PC-3 (cell line): ENCODE measurements at regions not wholly inside any gene's neighbourhood (a gene's known extent, or its start where the extent isn't known, plus 50 kb on each side); places are given as distances from the start of the nearest gene placed in this dataset.

Experiments
- ATAC-seq: fragments of 200-7000 bp; cut with Tn5 transposase; 2 replicates; pipeline ENCODE4 v1.9.1; 2020; ENCODE audit warnings: mild to moderate bottlenecking, moderate library complexity
- BruUV-seq: library from RNA; stranded (reverse); fragments of 400-500 nt; replicated peaks from 2 replicates; lab custom pipeline; 2021; lab: Mats Ljungman, UMichigan
- CTCF ChIA-PET: fragments of 300-600 bp; sonication (Branson Sonifier 250); formaldehyde crosslinking; loops from one replicate; lab custom pipeline; 2022; ENCODE audit warnings: antibody characterized with exemption; lab: Charles Lee
- POLR2A ChIA-PET: fragments of 300-600 bp; sonication (Branson Sonifier 250); formaldehyde crosslinking; loops from one replicate; lab custom pipeline; 2022; ENCODE audit warnings: antibody characterized with exemption; ENCODE audit not compliant: unreplicated experiment; lab: Charles Lee
- DNase-seq: peaks from one replicate; pipeline ENCODE4 v3.0.0-alpha.2; 2015
- H2AFZ ChIP-seq: fragments of 300-600 bp; sonication (generic); 2 replicates; pipeline ENCODE4 v1.6.0; 2016; ENCODE audit warnings: antibody characterized with exemption, low read length
- H3F3A ChIP-seq: fragments of 300-600 bp; sonication (generic); one replicate; pipeline ENCODE4 v1.6.0; 2017; ENCODE audit warnings: antibody characterized with exemption, low read length, control low read depth, mild to moderate bottlenecking; ENCODE audit not compliant: unreplicated experiment
- H3K27ac ChIP-seq: fragments of 300-600 bp; sonication (generic); 2 replicates; pipeline ENCODE4 v1.5.1; 2016; ENCODE audit warnings: mild to moderate bottlenecking, low read length
- H3K27me3 ChIP-seq: fragments of 300-600 bp; sonication (generic); 2 replicates; pipeline ENCODE4 v1.6.1; 2016; ENCODE audit warnings: low read length, mixed read lengths
- H3K36me3 ChIP-seq: fragments of 300-600 bp; sonication (generic); 2 replicates; pipeline ENCODE4 v1.6.1; 2016; ENCODE audit warnings: low read depth, mixed run types, low read length, mixed read lengths
- H3K4me1 ChIP-seq: fragments of 300-600 bp; sonication (generic); 2 replicates; pipeline ENCODE4 v1.5.1; 2016; ENCODE audit warnings: low read length; ENCODE audit not compliant: insufficient read depth
- H3K4me2 ChIP-seq: fragments of 300-600 bp; sonication (generic); 2 replicates; pipeline ENCODE4 v1.6.0; 2016; ENCODE audit warnings: low read length
- H3K4me3 ChIP-seq: fragments of 300-600 bp; sonication (generic); 2 replicates; pipeline ENCODE4 v1.5.1; 2016; ENCODE audit warnings: mild to moderate bottlenecking, low read length, mixed read lengths
- H3K79me2 ChIP-seq: fragments of 300-600 bp; sonication (generic); 2 replicates; pipeline ENCODE4 v1.6.1; 2017; ENCODE audit warnings: low read length, mixed read lengths
- H3K9ac ChIP-seq: fragments of 300-600 bp; sonication (generic); 2 replicates; pipeline ENCODE4 v1.6.0; 2016; ENCODE audit warnings: mild to moderate bottlenecking, low read length
- H3K9me2 ChIP-seq: fragments of 300-600 bp; sonication (generic); replicated peaks from 2 replicates; pipeline ENCODE4 v1.6.1; 2016; ENCODE audit warnings: mixed run types, low read length, mixed read lengths
- H3K9me3 ChIP-seq: fragments of 300-600 bp; sonication (generic); 2 replicates; pipeline ENCODE4 v1.6.1; 2016; ENCODE audit warnings: low read length, mixed read lengths
- H4K20me1 ChIP-seq: fragments of 300-600 bp; sonication (generic); 2 replicates; pipeline ENCODE4 v1.6.1; 2016; ENCODE audit warnings: low read length, mixed read lengths
- CTCF ChIP-seq: fragments of 300-600 bp; sonication (generic); conservative IDR thresholded peaks from 2 replicates; pipeline ENCODE4 v1.5.1; 2017; ENCODE audit warnings: antibody characterized with exemption, low read depth, mild to moderate bottlenecking, low read length
- EZH2 ChIP-seq: fragments of 300-600 bp; sonication (generic); IDR thresholded peaks from one replicate; pipeline ENCODE4 v1.6.1; 2017; ENCODE audit warnings: antibody characterized with exemption, mild to moderate bottlenecking, low read length; ENCODE audit not compliant: unreplicated experiment
- EZH2phosphoT487 ChIP-seq: fragments of 300-600 bp; sonication (generic); IDR thresholded peaks from 2 replicates; pipeline ENCODE4 v1.6.1; 2018; ENCODE audit warnings: mild to moderate bottlenecking, antibody characterized with exemption, low read length, borderline replicate concordance
- intact Hi-C: fragments of 100-400 bp; cut with micrococcal nuclease; formaldehyde crosslinking; loops from 2 replicates; pipeline ENCODE4 v1.9.0; 2023

GRCh38 chr13:100946588-100946987, 272.0 kb upstream of the TMTC4 start:
- H2AFZ ChIP-seq: no peak overlapping the region
- BruUV-seq: no TSS peak
- no peak overlapping the region for H3K4me2 ChIP-seq
- H3K4me1 ChIP-seq: no peaks in the 10 kb centered on the region
- H3K36me3 ChIP-seq: no peaks in the 10 kb centered on the region
- H4K20me1 ChIP-seq: no peaks in the 10 kb centered on the region
- no peaks in the 10 kb centered on the region for H3K9me2 ChIP-seq
- DNase-seq (no peak), ATAC-seq (no peak)
- H3F3A ChIP-seq: no peaks in the 10 kb centered on the region
- H3K9ac ChIP-seq: no peak overlapping the region
- H3K9me3 ChIP-seq: no peaks in the 10 kb centered on the region
- TF ChIP-seq CTCF (no peak), EZH2 (no peak), EZH2phosphoT487 (no peak)
- ChIA-PET POLR2A (no interaction called here), CTCF (no interaction called here)
- H3K4me3 ChIP-seq: no peak overlapping the region
- H3K79me2 ChIP-seq: no peaks in the 10 kb centered on the region
- no peak overlapping the region for H3K27ac ChIP-seq
- intact Hi-C loops: no loop called here
- H3K27me3 ChIP-seq: peaks cover 71% of the 10 kb centered on the region

GRCh38 chr13:100944791-100945345, 270.3 kb upstream of the TMTC4 start:
- H3K4me3 ChIP-seq: no peak overlapping the region
- H3K9me3 ChIP-seq: no peaks in the 10 kb centered on the region
- no peaks in the 10 kb centered on the region for H3K79me2 ChIP-seq
- no TSS peak for BruUV-seq
- H4K20me1 ChIP-seq: no peaks in the 10 kb centered on the region
- no peaks in the 10 kb centered on the region for H3F3A ChIP-seq
- H3K4me1 ChIP-seq: no peaks in the 10 kb centered on the region
- DNase-seq (no peak), ATAC-seq (no peak)
- no peak overlapping the region for H3K4me2 ChIP-seq
- TF ChIP-seq CTCF: no peak
- no peak for TF ChIP-seq EZH2phosphoT487
- TF ChIP-seq EZH2: no peak
- CTCF ChIA-PET: no interaction called here
- peaks cover 86% of the 10 kb centered on the region for H3K27me3 ChIP-seq
- intact Hi-C loops: no loop called here
- H2AFZ ChIP-seq: no peak overlapping the region
- H3K9ac ChIP-seq: no peak overlapping the region
- H3K36me3 ChIP-seq: no peaks in the 10 kb centered on the region
- H3K27ac ChIP-seq: no peak overlapping the region
- POLR2A ChIA-PET: no interaction called here
- no peaks in the 10 kb centered on the region for H3K9me2 ChIP-seq

GRCh38 chr13:100942742-100943141, 268.1 kb upstream of the TMTC4 start:
- no peak for TF ChIP-seq EZH2phosphoT487
- TF ChIP-seq CTCF: no peak
- no peak for TF ChIP-seq EZH2
- no peak for DNase-seq
- no peaks in the 10 kb centered on the region for H3F3A ChIP-seq
- H3K79me2 ChIP-seq: no peaks in the 10 kb centered on the region
- no peak overlapping the region for H3K9ac ChIP-seq
- H3K9me2 ChIP-seq: no peaks in the 10 kb centered on the region
- no peak for ATAC-seq
- H3K9me3 ChIP-seq: no peaks in the 10 kb centered on the region
- ChIA-PET POLR2A (no interaction called here), CTCF (no interaction called here)
- H2AFZ ChIP-seq: no peak overlapping the region
- H3K4me1 ChIP-seq: no peaks in the 10 kb centered on the region
- no peak overlapping the region for H3K4me3 ChIP-seq
- no peaks in the 10 kb centered on the region for H4K20me1 ChIP-seq
- H3K27me3 ChIP-seq: peaks cover 74% of the 10 kb centered on the region
- intact Hi-C loops: no loop called here
- no peaks in the 10 kb centered on the region for H3K36me3 ChIP-seq
- H3K27ac ChIP-seq: no peak overlapping the region
- no peak overlapping the region for H3K4me2 ChIP-seq
- BruUV-seq: no TSS peak
